Suprapubic skin (tissue), 2 donors: ENCODE measurements at regions not wholly inside any gene's neighbourhood (a gene's known extent, or its start where the extent isn't known, plus 50 kb on each side); places are given as distances from the start of the nearest gene placed in this dataset.

Source experiments
- EP300 ChIP-seq: sonication (generic); formaldehyde crosslinking; IDR thresholded peaks from one replicate; pipeline ENCODE4 v1.6.1; 2017; ENCODE audit warnings: antibody characterized with exemption
- POLR2A ChIP-seq, 2 donors: fragments of 450-650 bp; IDR thresholded peaks; one replicate each; pipeline ENCODE4 v1.6.1; 2017; ENCODE audit warnings: antibody characterized with exemption in 2 of 2, mild to moderate bottlenecking in 2 of 2, moderate library complexity in 2 of 2

- no peak for TF ChIP-seq POLR2A (IDR thresholded peaks at IDR 0.05)
- no peak for TF ChIP-seq EP300
These were observed 492.7 kb downstream of the CNTN3 start for GRCh38 chr3:74121761-74122160.
